Activated naive CD4-positive, alpha-beta T cell treated with Interleukin-2 at 50 U/mL for 16 hours (primary cell): ENCODE measurements at regions not wholly inside any gene's neighbourhood (a gene's known extent, or its start where the extent isn't known, plus 50 kb on each side); places are given as distances from the start of the nearest gene placed in this dataset.
"Not testable (repeated sequence)": the region's sequence is repeated elsewhere in the genome, so short reads cannot be mapped to it uniquely, and the experiment has no call there.

Experiments
- DNase-seq: peaks from one replicate; pipeline ENCODE4 v3.0.0-alpha.2; 2020

DNA sequence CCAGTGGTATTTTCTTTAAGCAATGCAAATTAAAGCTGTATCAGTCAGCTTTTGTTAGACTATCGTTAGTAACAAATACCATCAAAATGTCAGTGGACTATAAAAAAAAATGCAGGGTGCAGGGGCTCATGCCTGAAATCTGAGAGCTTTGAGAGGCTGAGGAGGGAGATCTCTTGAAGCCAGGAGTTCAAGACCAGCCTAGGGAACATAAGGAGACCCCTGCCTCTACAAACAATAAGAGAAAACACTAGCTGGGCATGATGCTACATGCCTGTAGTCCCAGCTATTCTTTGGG, 253.7 kb downstream of the MYCN start:
- no peak for DNase-seq

DNA sequence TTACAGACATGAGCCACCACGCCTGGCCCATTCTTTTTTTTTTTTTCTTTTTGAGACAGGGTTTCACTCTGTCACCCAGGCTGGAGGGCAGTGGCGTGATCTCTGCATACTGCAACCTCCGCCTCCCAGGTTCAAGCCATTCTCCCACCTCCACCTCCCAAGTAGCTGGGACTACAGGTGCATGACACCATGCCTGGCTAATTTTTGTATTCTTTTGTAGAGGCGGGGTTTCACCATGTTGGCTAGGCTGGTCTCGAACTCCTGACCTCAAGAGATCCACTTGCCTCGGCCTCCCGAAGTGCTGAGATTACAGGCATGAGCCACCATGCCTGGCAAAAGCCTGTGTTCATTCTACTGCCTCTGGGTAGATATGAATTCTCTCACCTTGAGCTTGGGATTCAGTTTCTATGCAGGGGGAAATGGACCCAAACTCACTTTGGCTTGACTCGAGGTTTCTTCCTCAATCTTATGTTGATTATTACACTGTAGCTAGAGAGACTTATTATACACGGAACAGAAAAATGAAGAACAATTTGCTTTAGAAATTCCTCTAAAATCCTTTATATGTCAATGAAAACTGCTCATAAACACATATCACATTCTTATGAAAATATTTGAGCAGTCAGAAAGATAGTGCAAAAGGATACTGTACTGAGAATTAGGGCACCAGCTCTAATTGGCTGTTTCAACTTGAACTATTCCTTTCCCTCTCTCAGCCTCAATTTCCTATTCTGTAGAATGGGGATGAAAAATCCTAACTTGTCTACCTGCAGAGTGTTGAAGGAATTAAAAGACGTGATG, 252.3 kb downstream of the MYCN start:
- no peak for DNase-seq

- DNase-seq, result no peak
These were observed 251.3 kb downstream of the MYCN start for GRCh38 chr2:16191431-16192200.

DNA sequence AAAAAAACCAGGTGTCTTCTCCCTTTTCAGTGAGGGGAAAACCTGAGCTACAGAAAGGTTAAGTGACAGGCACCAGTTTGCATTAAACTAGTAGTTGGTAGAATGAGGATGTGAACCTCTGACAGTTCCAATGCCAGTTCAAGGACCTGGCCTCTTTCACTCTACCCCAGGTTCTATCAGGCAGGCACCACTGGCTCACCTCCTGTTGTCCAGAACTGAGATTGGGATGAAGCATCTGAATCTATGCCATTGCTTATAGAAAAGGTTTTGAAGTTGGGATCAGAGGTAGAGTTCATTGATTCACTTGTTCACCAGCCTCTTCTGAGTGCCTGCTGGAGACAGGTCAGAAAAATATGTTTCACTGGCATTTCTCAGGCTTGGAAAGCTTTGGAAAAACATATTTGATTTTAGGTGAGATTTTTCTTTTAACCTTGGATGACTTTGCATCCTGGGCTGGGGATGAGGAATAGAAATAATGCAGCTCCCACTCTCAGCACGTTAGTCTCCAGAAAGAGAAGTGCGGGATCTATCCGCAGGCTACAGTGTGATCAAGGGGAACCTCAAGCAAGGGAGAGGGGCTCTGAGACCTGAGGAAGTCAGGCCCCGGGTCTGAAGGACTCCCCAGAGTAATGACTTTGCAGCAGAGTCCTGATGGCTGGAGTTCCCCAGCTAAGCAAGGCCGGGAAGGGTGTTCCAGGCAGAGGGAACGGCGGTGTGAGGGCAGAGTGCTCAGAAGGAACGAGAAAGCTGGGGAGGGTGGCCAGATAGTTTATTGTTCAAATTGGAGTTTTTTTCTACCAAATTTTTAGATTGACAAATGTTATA, 250.3 kb downstream of the MYCN start:
- DNase-seq, result no peak

DNA sequence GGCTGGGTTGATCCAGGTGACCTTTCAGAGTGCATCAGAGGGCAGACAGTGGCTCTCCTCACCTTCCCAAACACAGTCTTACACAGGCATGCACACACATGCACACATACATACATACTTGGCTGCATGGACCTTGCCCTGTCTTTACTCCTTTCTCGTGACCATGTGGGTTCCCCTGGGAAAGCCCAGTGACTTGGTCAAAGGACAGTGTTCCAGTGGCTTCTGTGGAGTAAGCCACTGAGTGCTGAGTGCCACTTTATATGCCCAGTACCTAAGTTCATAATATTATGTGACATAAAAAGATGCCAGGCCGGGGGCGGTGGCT, 249.4 kb downstream of the MYCN start:
- DNase-seq, result no peak

DNA sequence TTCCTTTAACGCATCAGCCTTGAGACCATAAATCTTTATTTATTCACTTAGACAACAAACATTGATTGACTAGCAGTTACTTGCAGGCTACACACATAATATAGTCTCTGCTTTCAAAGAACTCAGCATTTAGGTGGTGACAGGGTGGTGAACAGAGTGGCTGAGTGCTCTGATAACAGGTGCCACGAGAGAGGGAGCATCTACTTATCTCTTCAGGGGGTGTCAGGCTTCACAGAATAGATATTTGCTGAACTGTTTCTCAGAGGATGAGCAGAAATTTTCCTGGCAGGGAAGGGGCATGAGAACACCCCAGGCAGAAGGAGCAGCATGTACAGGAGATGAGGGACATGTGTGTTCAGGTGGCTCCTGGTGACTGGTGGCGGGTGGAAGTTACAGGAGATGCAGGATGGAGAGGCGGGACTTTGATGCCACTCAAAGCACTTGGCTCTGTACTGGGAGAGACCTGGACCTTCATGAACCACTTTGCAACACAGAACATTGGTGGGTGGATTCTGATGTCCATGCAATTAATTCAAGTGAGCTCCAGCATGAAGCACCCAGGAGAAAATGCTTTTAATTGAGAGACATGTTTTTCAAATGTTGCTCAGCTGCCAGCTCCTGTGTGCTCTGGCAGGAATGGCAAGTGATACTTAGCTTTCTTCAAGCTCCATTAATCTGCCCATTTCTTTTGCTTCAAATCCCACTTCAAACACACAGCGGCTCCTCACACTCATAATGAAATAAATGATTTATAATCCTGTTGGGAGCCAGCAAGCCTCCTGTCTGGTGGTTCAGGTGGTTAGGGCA, 248.9 kb downstream of the MYCN start:
- no peak for DNase-seq

- no peak for DNase-seq
These were observed 248.0 kb downstream of the MYCN start for GRCh38 chr2:16188261-16188890.

- no peak for DNase-seq
These were observed 247.1 kb downstream of the MYCN start for GRCh38 chr2:16187482-16187817.

DNA sequence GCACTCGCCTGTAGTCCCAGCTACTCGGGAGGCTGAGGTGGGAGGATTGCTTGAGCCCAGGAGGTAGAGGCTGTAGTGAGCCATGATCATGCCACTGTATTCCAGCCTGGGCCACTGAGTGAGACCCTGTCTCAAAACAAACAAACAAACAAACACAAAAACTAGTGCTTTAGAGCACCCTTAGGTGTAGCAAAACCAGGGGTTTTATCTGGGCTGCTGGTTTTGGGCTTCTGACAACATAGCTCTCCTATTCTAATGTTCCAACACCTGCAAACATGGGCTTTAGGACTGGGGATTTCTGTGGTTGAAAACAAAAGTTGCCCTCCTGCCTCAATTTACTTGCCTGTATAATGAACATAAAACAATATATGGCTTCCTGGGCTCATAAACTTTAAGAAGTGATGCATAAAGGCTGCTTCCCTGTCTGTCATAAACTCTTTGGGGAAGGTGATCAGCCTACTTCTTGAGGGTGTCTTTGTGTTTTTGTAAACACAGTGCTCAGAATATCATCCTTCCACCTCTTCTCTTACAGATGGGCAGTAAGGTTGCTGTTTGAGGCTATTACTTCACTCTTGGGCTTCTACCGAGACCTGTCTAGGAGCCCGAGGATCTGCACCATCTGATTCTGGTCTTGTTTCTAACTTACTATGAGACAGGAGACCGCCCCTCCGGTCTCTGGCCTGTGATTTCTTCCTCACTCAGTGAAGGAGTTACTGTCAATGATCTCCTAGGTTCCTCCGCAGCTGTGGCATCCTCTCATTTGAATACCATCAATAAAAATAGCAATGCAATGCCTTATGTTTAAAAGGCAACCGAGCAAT, 246.5 kb downstream of the MYCN start:
- DNase-seq, result no peak

- no peak for DNase-seq
These were observed 245.5 kb downstream of the MYCN start for GRCh38 chr2:16185801-16186272.

GRCh38 chr2:16184945-16185660, 244.8 kb downstream of the MYCN start:
- DNase-seq, result no peak

- DNase-seq, result no peak
These were observed 244.1 kb downstream of the MYCN start for GRCh38 chr2:16184341-16184890.

GRCh38 chr2:16183345-16183744, 243.0 kb downstream of the MYCN start:
- DNase-seq, result no peak

DNA sequence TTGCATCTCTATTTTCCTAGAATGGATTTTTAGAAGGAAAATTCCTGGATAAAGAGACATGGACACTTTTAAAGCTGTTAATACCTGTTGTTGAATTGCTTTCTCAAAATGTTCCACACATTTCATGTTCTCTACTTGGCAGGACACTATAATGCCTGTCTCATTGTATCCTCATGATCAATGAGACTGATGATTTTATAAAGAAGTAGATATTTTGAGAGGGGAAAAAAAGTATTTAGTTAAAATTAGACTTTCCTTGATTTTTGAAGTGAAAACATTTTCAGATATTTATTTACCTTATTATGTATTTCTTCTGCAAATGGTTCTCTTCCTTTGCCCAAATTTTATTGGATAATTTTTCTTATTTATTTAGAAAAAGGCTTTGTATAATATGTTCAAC, 242.5 kb downstream of the MYCN start:
- DNase-seq, result no peak

GRCh38 chr2:16182311-16182815, 242.0 kb downstream of the MYCN start:
- not testable (repeated sequence) for DNase-seq

GRCh38 chr2:16181741-16182090, 241.4 kb downstream of the MYCN start:
- no peak for DNase-seq

GRCh38 chr2:16181062-16181740, 240.9 kb downstream of the MYCN start:
- no peak for DNase-seq

- no peak for DNase-seq
These were observed 240.3 kb downstream of the MYCN start for GRCh38 chr2:16180631-16181030.

DNA sequence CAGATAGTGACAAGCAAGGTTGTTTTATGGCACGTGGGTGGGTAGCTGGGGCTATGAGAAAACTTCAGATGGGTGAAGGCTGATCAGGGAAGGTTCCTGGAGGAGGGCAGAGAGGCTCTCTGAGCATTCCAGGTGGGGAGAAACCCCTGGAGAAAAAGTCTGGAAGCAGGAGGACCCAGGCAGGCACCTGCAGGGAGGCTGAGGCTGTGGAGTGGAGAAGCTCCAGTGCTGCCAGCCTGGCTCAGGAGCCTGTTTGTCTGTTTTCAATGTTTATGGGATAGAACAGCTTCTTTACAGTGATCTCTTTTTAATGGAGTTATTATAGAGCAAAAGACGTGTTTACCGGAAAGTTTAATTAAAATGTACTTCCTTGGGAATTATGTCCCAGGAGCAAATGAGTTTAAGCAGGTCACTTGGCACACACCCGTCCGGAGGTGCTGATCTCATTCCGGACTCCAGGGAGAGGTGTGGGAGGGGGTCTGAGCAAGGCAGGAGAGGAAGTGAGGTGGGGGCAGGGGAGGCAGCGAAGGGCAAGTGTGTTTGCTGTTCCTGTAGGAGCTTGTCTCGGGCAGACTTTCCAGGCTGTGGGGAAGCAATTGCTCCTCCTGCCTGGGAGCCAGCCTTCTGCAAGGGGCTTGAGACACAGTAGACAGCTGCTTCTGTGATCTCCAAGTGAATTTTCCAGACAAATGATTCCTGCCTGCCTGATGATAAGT, 239.5 kb downstream of the MYCN start:
- no peak for DNase-seq
